Memory B cell (primary cell): ENCODE measurements at regions not wholly inside any gene's neighbourhood (a gene's known extent, or its start where the extent isn't known, plus 50 kb on each side); places are given as distances from the start of the nearest gene placed in this dataset.
"Not testable (repeated sequence)": the region's sequence is repeated elsewhere in the genome, so short reads cannot be mapped to it uniquely, and the experiment has no call there.

Experiments used
- ATAC-seq: fragments of 150-1000 bp; cut with Tn5 transposase; 2 replicates; pipeline ENCODE4 v1.10.0; 2021; ENCODE audit warnings: low read depth, mild to moderate bottlenecking, moderate library complexity
- DNase-seq, 2 donors: peaks; one replicate each; pipeline ENCODE4 v3.0.0; 2022; ENCODE audit warnings: low spot score in 2 of 2
- H3K27ac Mint-ChIP-seq: one replicate; pipeline ENCODE4 v1.8.0; 2022; ENCODE audit warnings: mild to moderate bottlenecking, moderate library complexity, mixed read lengths
- H3K27me3 Mint-ChIP-seq: one replicate; pipeline ENCODE4 v1.8.0; 2022; ENCODE audit warnings: mixed read lengths
- H3K36me3 Mint-ChIP-seq: one replicate; pipeline ENCODE4 v1.8.0; 2022; ENCODE audit warnings: mild to moderate bottlenecking, mixed read lengths
- H3K4me1 Mint-ChIP-seq: one replicate; pipeline ENCODE4 v1.8.0; 2022; ENCODE audit warnings: mixed read lengths
- H3K4me3 Mint-ChIP-seq: one replicate; pipeline ENCODE4 v1.8.0; 2022; ENCODE audit warnings: mild to moderate bottlenecking, moderate library complexity, mixed read lengths
- H3K9me3 Mint-ChIP-seq: one replicate; pipeline ENCODE4 v1.8.0; 2022; ENCODE audit warnings: mixed read lengths

DNA sequence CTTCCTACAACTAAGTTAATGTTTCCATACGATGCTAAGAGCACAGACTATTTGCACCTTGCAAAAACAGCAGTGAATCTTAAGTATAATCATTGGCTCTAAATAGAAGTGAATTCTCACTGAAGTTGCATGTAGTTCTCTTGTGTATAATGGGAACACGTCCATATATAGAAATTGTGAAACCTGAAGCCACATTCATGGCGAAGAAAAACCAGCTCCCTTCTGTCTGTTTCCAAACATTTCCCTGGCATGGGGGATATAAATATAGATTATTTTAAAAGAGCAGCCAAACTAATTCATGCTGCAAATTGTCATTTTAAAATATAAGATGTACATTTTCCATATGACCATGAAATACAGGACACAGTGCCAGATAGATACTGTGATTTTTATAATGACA lies 71.1 kb downstream of the TRAM1L1 start:
- no peaks in the 10 kb centered on the region for H3K4me1 Mint-ChIP-seq
- no peaks in the 10 kb centered on the region for H3K27me3 Mint-ChIP-seq
- H3K36me3 Mint-ChIP-seq: no peaks in the 10 kb centered on the region
- ATAC-seq (no peak), DNase-seq (no peak)
- H3K9me3 Mint-ChIP-seq: no peaks in the 10 kb centered on the region
- H3K4me3 Mint-ChIP-seq: no peak overlapping the region
- H3K27ac Mint-ChIP-seq: no peak overlapping the region

DNA sequence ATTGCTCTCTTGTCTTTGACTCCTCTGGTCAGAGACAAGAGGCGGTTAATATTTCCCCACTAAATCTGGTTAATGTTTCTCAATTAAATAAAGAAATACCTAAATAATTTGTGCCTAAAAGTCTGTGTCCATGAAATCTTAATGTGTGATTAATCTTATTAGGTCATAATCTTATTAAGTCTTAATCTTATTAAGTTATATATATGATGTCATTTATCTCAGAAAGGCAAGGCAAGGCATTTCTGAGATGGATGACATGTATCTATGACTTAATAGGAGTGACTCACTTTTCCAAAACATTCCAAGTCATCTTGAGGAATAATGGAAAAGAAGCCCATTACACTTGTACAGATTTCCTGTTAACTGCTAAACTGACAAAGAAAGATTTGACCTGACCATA lies 74.7 kb downstream of the TRAM1L1 start:
- H3K36me3 Mint-ChIP-seq: no peaks in the 10 kb centered on the region
- no peak for DNase-seq
- no peaks in the 10 kb centered on the region for H3K9me3 Mint-ChIP-seq
- H3K4me3 Mint-ChIP-seq: no peak overlapping the region
- H3K4me1 Mint-ChIP-seq: no peaks in the 10 kb centered on the region
- no peaks in the 10 kb centered on the region for H3K27me3 Mint-ChIP-seq
- ATAC-seq: no peak
- H3K27ac Mint-ChIP-seq: no peak overlapping the region

DNA sequence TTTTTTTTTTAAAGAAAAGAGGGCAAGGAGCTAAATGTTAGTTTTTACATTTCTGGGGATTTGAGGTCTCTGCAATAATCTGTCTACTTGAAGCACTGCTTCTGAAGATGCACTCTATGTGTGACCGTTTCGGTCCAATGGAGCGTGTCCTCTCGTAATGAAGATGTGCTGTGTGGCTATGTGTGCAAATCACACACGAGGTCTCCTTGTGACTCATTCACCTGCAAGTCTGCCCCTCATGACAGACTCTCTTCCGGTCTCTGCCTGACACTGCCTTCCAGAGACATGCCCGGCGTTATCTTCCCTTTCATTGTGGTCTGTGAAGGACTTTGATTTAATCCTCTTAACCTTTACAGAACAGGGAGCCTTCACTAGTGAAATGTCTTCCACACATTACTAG lies 84.3 kb downstream of the TRAM1L1 start:
- DNase-seq (no peak), ATAC-seq (no peak)
- H3K27ac Mint-ChIP-seq: no peak overlapping the region
- H3K4me3 Mint-ChIP-seq: no peak overlapping the region
- H3K36me3 Mint-ChIP-seq: no peaks in the 10 kb centered on the region
- no peaks in the 10 kb centered on the region for H3K4me1 Mint-ChIP-seq
- peaks cover 1% of the 10 kb centered on the region for H3K9me3 Mint-ChIP-seq
- no peaks in the 10 kb centered on the region for H3K27me3 Mint-ChIP-seq

DNA sequence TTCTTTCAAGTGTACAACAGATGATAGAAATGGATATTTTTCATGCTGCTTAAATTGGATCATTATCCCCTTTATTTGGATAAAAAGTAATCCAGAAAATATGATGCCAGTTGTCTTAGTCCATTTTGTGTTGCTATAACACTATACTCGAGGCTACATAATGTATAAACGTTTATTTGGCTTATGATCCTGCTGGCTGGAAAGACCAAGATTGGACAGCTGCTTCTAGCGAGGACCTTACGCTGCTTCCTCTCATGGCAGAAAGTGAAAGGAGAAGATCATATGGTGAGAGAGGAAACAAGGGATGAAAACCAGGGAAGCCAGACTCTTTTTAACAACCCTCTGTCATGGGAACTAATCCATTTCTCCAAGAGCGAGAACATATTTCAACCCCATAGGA lies 102.7 kb downstream of the TRAM1L1 start:
- no peaks in the 10 kb centered on the region for H3K36me3 Mint-ChIP-seq
- H3K27ac Mint-ChIP-seq: no peak overlapping the region
- DNase-seq: no peak
- no peaks in the 10 kb centered on the region for H3K27me3 Mint-ChIP-seq
- H3K4me1 Mint-ChIP-seq: no peaks in the 10 kb centered on the region
- peaks cover 5% of the 10 kb centered on the region for H3K9me3 Mint-ChIP-seq
- no peak overlapping the region for H3K4me3 Mint-ChIP-seq
- no peak for ATAC-seq

DNA sequence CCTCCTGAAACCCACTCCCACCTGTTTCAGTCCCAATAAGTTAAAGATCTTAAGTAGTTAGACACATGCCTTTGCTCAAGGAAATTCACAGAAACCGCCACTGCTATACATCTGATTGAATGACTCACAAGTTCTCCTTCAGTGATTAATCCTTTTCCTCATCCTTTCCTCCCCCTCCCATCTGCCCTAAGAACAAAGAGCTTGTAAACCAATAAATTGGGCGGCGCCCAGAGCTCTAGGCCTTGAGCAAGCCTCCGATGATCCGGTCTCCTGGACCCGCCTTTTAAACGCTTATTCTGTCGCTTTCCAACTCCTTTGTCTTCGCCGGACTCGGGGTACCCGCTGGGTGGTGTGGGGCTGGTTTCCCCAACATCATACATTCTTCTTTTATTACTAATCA lies 104.9 kb downstream of the TRAM1L1 start:
- not testable (repeated sequence) for ATAC-seq, H3K4me3 Mint-ChIP-seq, H3K4me1 Mint-ChIP-seq, DNase-seq, H3K27ac Mint-ChIP-seq, H3K9me3 Mint-ChIP-seq, H3K27me3 Mint-ChIP-seq, H3K36me3 Mint-ChIP-seq

DNA sequence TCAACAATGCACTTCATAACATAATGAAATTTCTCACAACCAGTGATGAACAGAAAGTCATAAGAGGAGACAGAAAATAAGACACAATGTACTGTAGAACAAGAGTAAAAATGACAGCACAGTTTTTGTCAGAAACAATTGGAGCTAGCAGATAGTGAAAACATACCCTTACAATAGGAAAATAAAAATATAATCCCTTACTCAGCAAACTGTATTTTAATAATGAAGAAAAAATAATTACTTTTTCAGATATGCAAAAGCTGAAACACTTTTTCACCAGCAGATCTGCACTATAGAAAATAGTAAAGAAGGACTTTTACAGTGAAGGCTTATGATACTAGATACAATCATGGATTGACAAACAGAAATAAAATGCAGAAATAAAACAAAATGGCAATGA lies 126.3 kb downstream of the TRAM1L1 start:
- ATAC-seq: no peak
- Mint-ChIP-seq H3K27me3 (no peaks in the 10 kb centered on the region), H3K4me1 (no peaks in the 10 kb centered on the region), H3K9me3 (peaks cover 1% of the 10 kb centered on the region), H3K4me3 (no peak overlapping the region), H3K27ac (no peak overlapping the region), H3K36me3 (no peaks in the 10 kb centered on the region)
- no peak for DNase-seq

DNA sequence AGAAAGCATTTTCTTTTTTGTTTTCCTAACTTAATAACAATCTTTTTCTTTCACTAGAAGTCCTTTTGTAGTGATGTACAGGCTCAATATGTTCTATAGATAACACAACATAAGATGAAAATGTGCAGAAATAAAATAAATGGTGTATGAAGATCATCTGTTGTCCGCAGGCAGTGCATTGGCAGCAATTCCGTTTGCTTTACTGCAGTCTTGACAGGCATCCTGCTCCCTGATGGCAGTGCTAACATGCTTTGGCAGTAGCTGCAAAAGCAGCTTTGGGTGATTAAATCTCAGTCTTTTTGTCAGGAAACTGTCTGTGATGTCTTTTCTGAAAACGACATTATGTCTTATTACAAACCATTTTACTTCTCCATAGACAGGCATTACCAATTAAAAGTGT lies 131.4 kb downstream of the TRAM1L1 start:
- no peak for DNase-seq
- no peaks in the 10 kb centered on the region for H3K4me1 Mint-ChIP-seq
- no peaks in the 10 kb centered on the region for H3K9me3 Mint-ChIP-seq
- no peak overlapping the region for H3K27ac Mint-ChIP-seq
- no peaks in the 10 kb centered on the region for H3K27me3 Mint-ChIP-seq
- no peak for ATAC-seq
- no peak overlapping the region for H3K4me3 Mint-ChIP-seq
- no peaks in the 10 kb centered on the region for H3K36me3 Mint-ChIP-seq

DNA sequence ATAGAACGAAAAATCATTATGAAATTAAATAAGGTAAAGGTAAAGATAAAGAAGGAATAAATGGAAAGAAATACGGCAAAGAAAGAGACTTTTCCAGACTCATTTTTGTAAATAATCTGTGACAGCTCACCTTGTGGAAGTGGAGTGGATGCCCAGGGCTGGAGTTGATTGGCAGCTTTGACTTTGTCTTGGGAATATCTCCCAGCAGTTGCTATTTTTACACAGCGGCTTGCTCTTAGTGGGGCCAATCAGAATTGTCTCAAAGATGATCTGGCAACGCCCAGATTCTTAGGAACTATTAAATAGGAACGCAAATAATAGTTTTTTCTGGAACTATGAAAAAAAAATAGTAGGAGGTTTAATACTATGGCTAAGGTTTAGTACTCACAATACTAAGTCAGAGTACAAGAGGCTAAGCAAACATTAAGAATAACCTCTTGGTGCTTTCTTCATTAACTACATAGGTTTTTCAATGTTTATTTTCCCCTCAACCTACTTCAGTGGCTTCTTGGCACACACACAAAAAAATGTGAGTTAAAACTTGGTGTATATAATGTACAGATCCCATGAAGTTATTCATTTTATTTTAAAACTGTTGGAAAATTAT lies 132.7 kb downstream of the TRAM1L1 start:
- Mint-ChIP-seq H3K36me3 (no peaks in the 10 kb centered on the region), H3K27ac (no peak overlapping the region), H3K9me3 (no peaks in the 10 kb centered on the region), H3K4me1 (no peaks in the 10 kb centered on the region), H3K27me3 (no peaks in the 10 kb centered on the region), H3K4me3 (no peak overlapping the region)
- DNase-seq (no peak), ATAC-seq (no peak)

DNA sequence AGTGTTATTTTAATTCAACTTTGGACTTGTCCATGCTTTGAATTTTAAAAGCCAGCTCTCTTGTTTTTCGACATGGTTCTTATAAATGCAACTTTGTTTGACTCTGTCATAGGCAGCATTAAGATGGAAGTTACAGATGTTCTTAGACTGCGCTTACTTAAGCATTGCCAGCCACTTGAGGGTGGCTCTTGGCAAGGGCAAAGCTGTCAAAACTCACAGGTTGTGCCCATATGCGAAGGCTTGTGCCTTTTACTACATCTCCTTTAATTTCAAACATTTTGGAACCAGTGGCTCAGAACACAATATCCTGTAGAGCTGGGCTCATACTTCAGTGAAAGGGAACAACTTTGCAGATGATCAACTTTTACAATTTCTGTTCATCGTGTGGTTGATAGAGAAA lies 135.5 kb downstream of the TRAM1L1 start:
- Mint-ChIP-seq H3K4me3 (no peak overlapping the region), H3K27ac (no peak overlapping the region), H3K9me3 (peaks cover 1% of the 10 kb centered on the region), H3K36me3 (no peaks in the 10 kb centered on the region), H3K4me1 (no peaks in the 10 kb centered on the region), H3K27me3 (no peaks in the 10 kb centered on the region)
- ATAC-seq (no peak), DNase-seq (no peak)

DNA sequence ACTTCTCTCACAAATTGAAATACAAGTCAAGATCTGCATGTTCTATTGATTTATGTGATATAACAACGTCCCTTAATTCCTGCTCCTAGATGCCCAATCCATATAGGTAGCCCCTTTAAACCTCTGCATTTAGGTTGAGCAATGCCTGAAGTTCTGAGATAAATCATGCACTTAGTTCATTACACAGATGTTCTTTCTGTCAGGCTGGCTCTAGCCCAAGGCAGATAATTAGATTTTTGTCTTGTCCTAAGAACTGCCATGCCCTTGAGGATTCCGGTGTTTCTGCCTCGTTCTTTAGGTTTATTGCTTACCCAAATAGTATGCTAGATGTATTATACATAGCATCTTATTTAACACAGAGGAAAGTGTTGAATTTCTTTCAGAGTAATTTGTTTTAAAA lies 143.1 kb downstream of the TRAM1L1 start:
- Mint-ChIP-seq H3K36me3 (no peaks in the 10 kb centered on the region), H3K4me1 (no peaks in the 10 kb centered on the region), H3K9me3 (peaks cover 1% of the 10 kb centered on the region), H3K4me3 (no peak overlapping the region), H3K27me3 (no peaks in the 10 kb centered on the region), H3K27ac (no peak overlapping the region)
- DNase-seq (no peak), ATAC-seq (no peak)

DNA sequence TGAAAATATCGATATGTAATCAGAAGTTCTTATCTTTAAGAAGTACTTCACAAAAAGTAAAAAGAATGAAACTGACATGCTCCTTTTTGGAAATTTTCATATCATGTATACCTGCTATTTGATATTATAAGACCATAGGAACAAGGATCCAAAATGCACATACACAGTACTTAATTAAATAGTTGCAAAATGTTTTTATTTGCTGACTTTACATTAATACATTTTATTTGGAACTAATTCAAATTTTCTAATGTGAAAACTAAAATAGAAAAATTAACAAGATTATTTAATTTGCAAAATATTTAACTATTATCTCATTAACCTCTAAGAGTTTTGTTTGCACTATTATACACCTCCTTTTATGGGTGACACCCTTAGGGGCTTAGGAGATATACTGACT lies 155.0 kb downstream of the TRAM1L1 start:
- DNase-seq: no peak
- Mint-ChIP-seq H3K27me3 (no peaks in the 10 kb centered on the region), H3K4me3 (no peak overlapping the region), H3K36me3 (no peaks in the 10 kb centered on the region), H3K9me3 (no peaks in the 10 kb centered on the region), H3K27ac (no peak overlapping the region), H3K4me1 (no peaks in the 10 kb centered on the region)
- no peak for ATAC-seq

DNA sequence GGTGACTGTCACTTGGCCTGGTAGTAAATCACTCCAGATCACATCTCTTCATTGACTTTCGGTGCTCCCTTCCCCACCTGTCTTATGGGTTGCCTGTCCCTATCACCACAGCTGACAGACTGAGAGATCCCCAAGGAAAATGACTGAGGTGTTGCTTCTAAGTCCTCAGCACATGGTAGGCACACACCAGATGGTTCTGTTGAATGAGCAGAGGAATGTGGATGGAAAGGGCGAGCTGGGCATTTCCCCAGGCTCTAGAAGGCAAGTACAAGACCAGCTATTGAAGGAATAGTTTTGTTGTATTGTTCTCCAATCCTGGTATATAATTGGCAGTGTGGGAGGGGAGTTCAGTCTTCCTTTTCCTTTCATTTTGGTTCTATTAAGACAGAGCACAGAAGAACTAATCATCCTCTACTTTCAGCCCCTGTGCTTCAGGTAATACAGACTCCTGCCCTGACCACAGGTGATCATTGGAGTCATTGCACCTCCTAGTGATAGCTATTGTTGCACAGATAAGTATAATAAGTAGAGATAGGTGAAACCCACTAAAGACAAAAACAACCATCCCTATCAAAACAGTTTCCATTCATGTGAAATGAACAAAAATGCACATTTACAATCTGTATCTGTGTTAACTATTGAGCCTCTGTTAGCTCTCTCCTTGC lies 158.6 kb downstream of the TRAM1L1 start:
- DNase-seq: no peak
- no peaks in the 10 kb centered on the region for H3K36me3 Mint-ChIP-seq
- H3K4me3 Mint-ChIP-seq: no peak overlapping the region
- no peaks in the 10 kb centered on the region for H3K9me3 Mint-ChIP-seq
- no peaks in the 10 kb centered on the region for H3K4me1 Mint-ChIP-seq
- no peak for ATAC-seq
- no peaks in the 10 kb centered on the region for H3K27me3 Mint-ChIP-seq
- no peak overlapping the region for H3K27ac Mint-ChIP-seq

DNA sequence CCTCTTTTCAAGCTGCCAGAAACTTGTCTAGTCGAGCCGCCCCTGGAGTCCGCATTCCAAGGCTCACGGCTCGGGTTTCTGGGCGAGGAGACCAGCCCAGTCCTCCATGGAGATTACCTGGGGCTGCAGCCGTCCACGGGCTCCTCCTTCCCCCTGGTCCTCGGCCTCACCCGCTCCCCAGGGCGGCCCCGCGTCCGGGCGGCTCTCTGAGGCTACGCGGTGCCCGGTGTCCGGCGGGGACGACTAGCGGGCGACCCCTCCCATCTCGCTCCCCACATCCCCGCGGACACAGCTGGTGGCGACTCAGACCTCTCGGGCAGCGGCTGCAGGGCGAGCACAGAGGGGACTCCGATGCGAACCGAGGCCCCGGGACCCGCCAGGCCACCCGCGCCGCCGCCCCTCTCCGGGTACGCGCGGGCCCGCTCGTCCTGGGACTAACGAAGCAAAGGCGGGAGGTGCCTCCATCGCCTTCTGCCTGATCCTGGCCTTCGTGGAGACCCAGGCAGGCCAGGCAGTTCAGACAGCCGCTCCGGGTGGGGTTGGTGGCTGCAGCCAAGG lies 159.4 kb downstream of the TRAM1L1 start:
- Mint-ChIP-seq H3K27ac (no peak overlapping the region), H3K4me3 (no peak overlapping the region), H3K4me1 (no peaks in the 10 kb centered on the region), H3K36me3 (no peaks in the 10 kb centered on the region), H3K9me3 (peaks cover 3% of the 10 kb centered on the region), H3K27me3 (no peaks in the 10 kb centered on the region)
- DNase-seq (no peak), ATAC-seq (no peak)

DNA sequence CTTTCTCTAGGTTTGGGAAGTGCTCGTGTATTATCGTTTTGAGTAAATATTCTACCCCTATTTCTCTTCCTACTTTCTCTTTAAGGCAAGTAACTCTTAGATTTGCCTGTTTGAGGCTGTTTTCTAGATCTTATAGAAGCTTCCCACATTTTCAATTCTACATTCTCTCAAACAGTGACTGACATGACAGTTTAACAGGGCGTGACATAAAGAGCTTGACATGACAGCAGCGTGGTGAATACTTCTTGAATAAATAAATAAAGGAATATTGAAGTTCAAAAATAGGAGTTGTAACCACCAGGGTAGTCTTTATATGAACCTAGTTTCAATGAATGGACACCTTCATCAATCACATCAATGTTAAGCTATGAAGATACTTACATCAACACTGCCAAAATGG lies 162.0 kb downstream of the TRAM1L1 start:
- no peak for ATAC-seq
- Mint-ChIP-seq H3K4me3 (no peak overlapping the region), H3K36me3 (no peaks in the 10 kb centered on the region), H3K27me3 (no peaks in the 10 kb centered on the region), H3K4me1 (no peaks in the 10 kb centered on the region), H3K9me3 (peaks cover 5% of the 10 kb centered on the region), H3K27ac (no peak overlapping the region)
- DNase-seq: no peak

DNA sequence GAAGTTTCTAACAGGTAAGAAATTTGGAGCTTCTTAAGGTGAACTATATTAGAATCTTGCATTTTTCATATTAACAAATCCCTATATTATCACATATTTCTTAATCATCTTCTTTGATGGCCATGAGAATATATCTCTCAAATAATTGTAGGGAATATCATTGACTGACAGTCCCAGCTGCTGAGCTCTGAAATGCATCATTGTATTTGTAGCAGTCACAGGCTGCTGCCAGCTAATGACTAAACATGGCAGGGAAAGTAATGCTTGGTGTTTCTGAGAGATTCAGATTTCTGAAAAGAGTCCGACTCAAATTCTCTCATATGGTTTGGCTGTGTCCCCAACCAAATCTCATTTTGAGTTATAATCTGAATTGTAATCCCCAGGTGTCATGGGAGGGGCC lies 171.9 kb downstream of the TRAM1L1 start:
- H3K27me3 Mint-ChIP-seq: no peaks in the 10 kb centered on the region
- no peak overlapping the region for H3K27ac Mint-ChIP-seq
- no peak for ATAC-seq

More for the DNA sequence above, 171.9 kb downstream of the TRAM1L1 start:
- DNase-seq: no peak
- Mint-ChIP-seq H3K9me3 (peaks cover under 1% of the 10 kb centered on the region), H3K36me3 (no peaks in the 10 kb centered on the region), H3K4me3 (no peak overlapping the region), H3K4me1 (no peaks in the 10 kb centered on the region)
